HUES48 (cell line): ENCODE measurements at regions not wholly inside any gene's neighbourhood (a gene's known extent, or its start where the extent isn't known, plus 50 kb on each side); places are given as distances from the start of the nearest gene placed in this dataset.

Experiments used
- H3K27ac ChIP-seq: one replicate; pipeline ENCODE4 v1.7.0; 2013; ENCODE audit warnings: low read depth, low read length, inconsistent platforms
- H3K27me3 ChIP-seq: 2 replicates; pipeline ENCODE4 v1.6.1; 2013; ENCODE audit warnings: mild to moderate bottlenecking, low read length; ENCODE audit not compliant: control insufficient read depth, insufficient read depth
- H3K36me3 ChIP-seq: 2 replicates; pipeline ENCODE4 v1.6.1; 2013; ENCODE audit warnings: low read length; ENCODE audit not compliant: control insufficient read depth, insufficient read depth
- H3K4me1 ChIP-seq: 2 replicates; pipeline ENCODE4 v1.6.1; 2013; ENCODE audit warnings: mild to moderate bottlenecking, low read length; ENCODE audit not compliant: control insufficient read depth, insufficient read depth
- H3K4me3 ChIP-seq: 2 replicates; pipeline ENCODE4 v1.5.1; 2013; ENCODE audit warnings: mild to moderate bottlenecking, low read depth, low read length
- H3K9ac ChIP-seq: 2 replicates; pipeline ENCODE4 v1.6.1; 2013; ENCODE audit warnings: mild to moderate bottlenecking, low read depth, low read length, moderate library complexity
- H3K9me3 ChIP-seq: 2 replicates; pipeline ENCODE4 v1.6.1; 2013; ENCODE audit warnings: low read length; ENCODE audit not compliant: control insufficient read depth, insufficient read depth

- H3K4me1 ChIP-seq, result no peaks in the 10 kb centered on the region; the same call in 1 of the 2 replicates
- no peak overlapping the region for H3K4me3 ChIP-seq
- peaks cover 4% of the 10 kb centered on the region; the same call in 1 of the 2 replicates for H3K9me3 ChIP-seq
- H3K27me3 ChIP-seq, result no peaks in the 10 kb centered on the region
- no peak overlapping the region for H3K27ac ChIP-seq
- H3K9ac ChIP-seq, result no peak overlapping the region
- H3K36me3 ChIP-seq, result no peaks in the 10 kb centered on the region
Measured at GRCh38 chr13:29976535-29976934, 126.1 kb upstream of the UBL3 start.

GRCh38 chr13:29975283-29975682 lies 124.9 kb upstream of the UBL3 start:
- H3K27me3 ChIP-seq, result no peaks in the 10 kb centered on the region
- H3K27ac ChIP-seq, result no peak overlapping the region
- no peaks in the 10 kb centered on the region for H3K9me3 ChIP-seq
- H3K9ac ChIP-seq, result no peak overlapping the region
- H3K4me1 ChIP-seq, result no peaks in the 10 kb centered on the region
- no peaks in the 10 kb centered on the region for H3K36me3 ChIP-seq
- H3K4me3 ChIP-seq, result no peak overlapping the region

- Histone ChIP-seq H3K4me1 (peaks cover 7% of the 10 kb centered on the region), H3K9me3 (peaks cover 17% of the 10 kb centered on the region)
Measured at GRCh38 chr13:29969286-29969685, 118.9 kb upstream of the UBL3 start.

GRCh38 chr13:29964181-29964845 lies 113.9 kb upstream of the UBL3 start:
- H3K9ac ChIP-seq, result no peak overlapping the region
- H3K27ac ChIP-seq, result peak overlapping the region; percentile 59
- no peaks in the 10 kb centered on the region; the same call in 1 of the 2 replicates for H3K27me3 ChIP-seq
- H3K4me1 ChIP-seq, result peaks cover 17% of the 10 kb centered on the region
- peak overlapping the region; percentile 38 for H3K4me3 ChIP-seq
- H3K9me3 ChIP-seq, result peaks cover 17% of the 10 kb centered on the region
- no peaks in the 10 kb centered on the region; the same call in 1 of the 2 replicates for H3K36me3 ChIP-seq

More at GRCh38 chr13:29969286-29969685, 118.9 kb upstream of the UBL3 start:
- Histone ChIP-seq H3K27ac (no peak overlapping the region), H3K4me3 (no peak overlapping the region), H3K36me3 (no peaks in the 10 kb centered on the region; the same call in 1 of the 2 replicates), H3K9ac (no peak overlapping the region), H3K27me3 (no peaks in the 10 kb centered on the region)

- no peak overlapping the region for H3K9ac ChIP-seq
Measured at GRCh38 chr13:29963089-29963488, 112.7 kb upstream of the UBL3 start.

GRCh38 chr13:29961036-29961670 lies 110.7 kb upstream of the UBL3 start:
- Histone ChIP-seq H3K27ac (no peak overlapping the region), H3K4me3 (no peak overlapping the region), H3K9ac (no peak overlapping the region)

More at GRCh38 chr13:29963089-29963488, 112.7 kb upstream of the UBL3 start:
- Histone ChIP-seq H3K27ac (no peak overlapping the region), H3K27me3 (no peaks in the 10 kb centered on the region; the same call in 1 of the 2 replicates), H3K9me3 (peaks cover 17% of the 10 kb centered on the region), H3K36me3 (no peaks in the 10 kb centered on the region; the same call in 1 of the 2 replicates), H3K4me3 (no peak overlapping the region), H3K4me1 (peaks cover 25% of the 10 kb centered on the region)

GRCh38 chr13:29959603-29960002 lies 109.2 kb upstream of the UBL3 start:
- no peak overlapping the region for H3K9ac ChIP-seq
- H3K27me3 ChIP-seq, result no peaks in the 10 kb centered on the region; the same call in 1 of the 2 replicates
- no peak overlapping the region for H3K4me3 ChIP-seq
- peaks cover 32% of the 10 kb centered on the region for H3K4me1 ChIP-seq
- H3K9me3 ChIP-seq, result no peaks in the 10 kb centered on the region
- no peak overlapping the region for H3K27ac ChIP-seq
- no peaks in the 10 kb centered on the region for H3K36me3 ChIP-seq

More at GRCh38 chr13:29961036-29961670, 110.7 kb upstream of the UBL3 start:
- Histone ChIP-seq H3K9me3 (peaks cover under 1% of the 10 kb centered on the region; the same call in 1 of the 2 replicates), H3K36me3 (no peaks in the 10 kb centered on the region), H3K4me1 (peaks cover 38% of the 10 kb centered on the region), H3K27me3 (no peaks in the 10 kb centered on the region; the same call in 1 of the 2 replicates)

- Histone ChIP-seq H3K4me3 (no peak overlapping the region), H3K36me3 (no peaks in the 10 kb centered on the region), H3K4me1 (peaks cover 31% of the 10 kb centered on the region), H3K27ac (no peak overlapping the region), H3K9ac (no peak overlapping the region), H3K9me3 (no peaks in the 10 kb centered on the region), H3K27me3 (no peaks in the 10 kb centered on the region; the same call in 1 of the 2 replicates)
Measured at GRCh38 chr13:29959086-29959485, 108.7 kb upstream of the UBL3 start.

- H3K9ac ChIP-seq, result no peak overlapping the region
- no peak overlapping the region for H3K4me3 ChIP-seq
- no peaks in the 10 kb centered on the region for H3K9me3 ChIP-seq
- no peaks in the 10 kb centered on the region; the same call in 1 of the 2 replicates for H3K27me3 ChIP-seq
- no peak overlapping the region for H3K27ac ChIP-seq
- peaks cover 26% of the 10 kb centered on the region for H3K4me1 ChIP-seq
- H3K36me3 ChIP-seq, result no peaks in the 10 kb centered on the region
Measured at GRCh38 chr13:29958476-29958875, 108.1 kb upstream of the UBL3 start.

- no peaks in the 10 kb centered on the region; the same call in 1 of the 2 replicates for H3K27me3 ChIP-seq
- no peak overlapping the region for H3K9ac ChIP-seq
- H3K4me1 ChIP-seq, result peaks cover 25% of the 10 kb centered on the region
- no peaks in the 10 kb centered on the region for H3K36me3 ChIP-seq
- no peak overlapping the region for H3K27ac ChIP-seq
- no peaks in the 10 kb centered on the region for H3K9me3 ChIP-seq
- no peak overlapping the region for H3K4me3 ChIP-seq
Measured at GRCh38 chr13:29957320-29957719, 106.9 kb upstream of the UBL3 start.

- no peak overlapping the region for H3K4me3 ChIP-seq
- H3K27ac ChIP-seq, result no peak overlapping the region
Measured at GRCh38 chr13:29956853-29957252, 106.4 kb upstream of the UBL3 start.

More at GRCh38 chr13:29956853-29957252, 106.4 kb upstream of the UBL3 start:
- no peaks in the 10 kb centered on the region for H3K36me3 ChIP-seq
- peaks cover 25% of the 10 kb centered on the region for H3K4me1 ChIP-seq
- no peaks in the 10 kb centered on the region; the same call in 1 of the 2 replicates for H3K27me3 ChIP-seq
- H3K9ac ChIP-seq, result no peak overlapping the region
- H3K9me3 ChIP-seq, result no peaks in the 10 kb centered on the region
